ENCODE measurements at regions not wholly inside any gene's neighbourhood (a gene's known extent, or its start where the extent isn't known, plus 50 kb on each side); places are given as distances from the start of the nearest gene placed in this dataset.

DNA sequence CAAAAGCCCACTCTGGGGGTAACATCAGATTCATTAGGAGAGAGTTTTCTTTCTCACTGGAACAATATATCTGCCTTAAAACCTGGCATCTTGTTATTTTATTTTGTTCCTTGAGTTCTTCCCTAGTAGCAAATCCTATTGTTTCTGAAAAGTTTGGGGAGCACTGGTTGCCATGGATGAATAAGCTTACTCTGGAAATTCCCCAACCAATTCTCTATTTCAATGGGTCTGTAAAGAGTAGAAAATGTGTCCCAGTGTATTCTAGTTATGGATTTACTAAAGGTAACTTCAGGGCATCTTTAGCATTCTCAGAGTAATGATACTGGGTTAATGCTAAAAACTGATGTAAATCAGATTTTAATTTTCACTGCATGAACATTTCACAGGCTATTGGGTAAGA is 94.2 kb upstream of the S1PR3 start:
- BruUV-seq (replicated peaks): no TSS peak
- Mint-ChIP-seq H3K36me3 (ENCODE audit: insufficient read depth, unreplicated experiment) (no peaks in the 10 kb centered on the region), H3K9me3 (ENCODE audit: low read depth, unreplicated experiment) (no peaks in the 10 kb centered on the region), H3K27me3 (ENCODE audit: unreplicated experiment) (peaks cover 39% of the 10 kb centered on the region), H3K4me3 (ENCODE audit: low read depth, unreplicated experiment) (no peak overlapping the region), H3K4me1 (ENCODE audit: low read depth, unreplicated experiment) (no peaks in the 10 kb centered on the region), H3K27ac (ENCODE audit: unreplicated experiment) (no peak overlapping the region)
- CTCF ChIA-PET: no interaction called here
- DNase-seq: no peak
- intact Hi-C loops (cut with micrococcal nuclease; ENCODE audit: unreplicated experiment): no loop called here
- TF ChIP-seq, protein P1, sequence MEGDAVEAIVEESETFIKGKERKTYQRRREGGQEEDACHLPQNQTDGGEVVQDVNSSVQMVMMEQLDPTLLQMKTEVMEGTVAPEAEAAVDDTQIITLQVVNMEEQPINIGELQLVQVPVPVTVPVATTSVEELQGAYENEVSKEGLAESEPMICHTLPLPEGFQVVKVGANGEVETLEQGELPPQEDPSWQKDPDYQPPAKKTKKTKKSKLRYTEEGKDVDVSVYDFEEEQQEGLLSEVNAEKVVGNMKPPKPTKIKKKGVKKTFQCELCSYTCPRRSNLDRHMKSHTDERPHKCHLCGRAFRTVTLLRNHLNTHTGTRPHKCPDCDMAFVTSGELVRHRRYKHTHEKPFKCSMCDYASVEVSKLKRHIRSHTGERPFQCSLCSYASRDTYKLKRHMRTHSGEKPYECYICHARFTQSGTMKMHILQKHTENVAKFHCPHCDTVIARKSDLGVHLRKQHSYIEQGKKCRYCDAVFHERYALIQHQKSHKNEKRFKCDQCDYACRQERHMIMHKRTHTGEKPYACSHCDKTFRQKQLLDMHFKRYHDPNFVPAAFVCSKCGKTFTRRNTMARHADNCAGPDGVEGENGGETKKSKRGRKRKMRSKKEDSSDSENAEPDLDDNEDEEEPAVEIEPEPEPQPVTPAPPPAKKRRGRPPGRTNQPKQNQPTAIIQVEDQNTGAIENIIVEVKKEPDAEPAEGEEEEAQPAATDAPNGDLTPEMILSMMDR (IDR thresholded peaks at IDR 0.05; ENCODE audit: unreplicated experiment): no peak

DNA sequence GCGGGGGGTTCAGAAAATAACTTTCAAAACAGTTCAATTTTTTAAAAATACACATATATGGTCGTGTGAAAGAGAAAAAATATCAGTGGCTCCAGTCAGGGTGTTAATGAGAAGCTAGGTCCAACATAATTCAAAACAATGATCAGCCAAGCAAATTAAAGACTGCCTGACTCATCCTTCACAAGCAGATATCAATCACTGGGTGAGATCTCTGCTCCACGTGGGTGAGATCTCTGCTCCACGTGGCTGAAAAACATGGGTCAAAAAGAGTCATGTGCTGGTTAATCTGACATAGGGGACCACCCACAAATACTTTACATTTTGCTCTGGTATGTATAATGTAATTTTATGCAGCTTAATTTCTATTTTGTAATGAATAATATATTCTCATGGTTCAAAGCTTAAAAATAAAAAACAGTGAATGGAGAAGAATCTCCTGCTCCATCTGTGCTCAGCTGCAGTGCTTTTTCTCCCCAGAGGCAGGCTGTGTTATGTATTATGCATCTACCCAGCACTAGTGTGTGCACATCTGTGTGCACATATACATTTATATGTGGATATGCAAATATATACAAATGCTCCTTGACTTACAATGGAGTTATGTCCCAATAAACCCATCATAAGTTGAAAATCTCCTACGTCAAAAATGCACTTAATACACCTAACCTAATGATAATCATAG is 93.1 kb upstream of the S1PR3 start:
- Mint-ChIP-seq H3K27me3 (ENCODE audit: unreplicated experiment) (peaks cover 38% of the 10 kb centered on the region), H3K36me3 (ENCODE audit: insufficient read depth, unreplicated experiment) (no peaks in the 10 kb centered on the region), H3K9me3 (ENCODE audit: low read depth, unreplicated experiment) (no peaks in the 10 kb centered on the region), H3K27ac (ENCODE audit: unreplicated experiment) (no peak overlapping the region), H3K4me3 (ENCODE audit: low read depth, unreplicated experiment) (no peak overlapping the region), H3K4me1 (ENCODE audit: low read depth, unreplicated experiment) (no peaks in the 10 kb centered on the region)
- TF ChIP-seq, protein P1 (IDR thresholded peaks at IDR 0.05; ENCODE audit: unreplicated experiment): no peak
- BruUV-seq (replicated peaks): no TSS peak
- DNase-seq: no peak
- intact Hi-C loops (cut with micrococcal nuclease; ENCODE audit: unreplicated experiment): no loop called here
- CTCF ChIA-PET: no interaction called here

DNA sequence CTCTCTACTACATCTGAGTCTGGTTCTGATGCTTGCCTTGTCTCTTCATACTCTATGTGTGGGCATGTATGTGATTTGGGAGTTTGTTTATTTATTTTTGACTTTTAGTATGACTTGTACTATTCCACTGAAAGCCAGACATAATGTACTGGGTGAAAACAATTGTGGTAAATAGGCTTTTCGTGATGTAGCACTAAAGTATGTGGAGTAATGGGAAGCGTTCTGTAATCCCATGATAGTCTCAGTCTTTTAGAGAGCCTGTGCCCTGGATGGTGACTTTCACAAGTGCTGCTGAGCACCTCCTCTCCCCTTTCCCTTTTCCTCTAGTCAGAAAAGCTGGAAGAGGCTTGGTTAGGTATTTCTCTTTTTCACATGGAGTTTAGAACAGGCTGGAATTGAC is 85.8 kb upstream of the S1PR3 start:
- TF ChIP-seq, protein P1 (IDR thresholded peaks at IDR 0.05; ENCODE audit: unreplicated experiment): no peak
- H3K36me3 Mint-ChIP-seq (ENCODE audit: insufficient read depth, unreplicated experiment): no peaks in the 10 kb centered on the region
- no peaks in the 10 kb centered on the region for H3K4me1 Mint-ChIP-seq (ENCODE audit: low read depth, unreplicated experiment)
- H3K9me3 Mint-ChIP-seq (ENCODE audit: low read depth, unreplicated experiment): no peaks in the 10 kb centered on the region
- no peak for DNase-seq
- H3K4me3 Mint-ChIP-seq (ENCODE audit: low read depth, unreplicated experiment): no peak overlapping the region
- CTCF ChIA-PET: interaction anchor here (0.6 to 0.7 kb wide), 2 partner anchors 1145 to 1190 kb away, joined by 3 to 4 read pairs; no protein-coding TSS in a partner anchor
- H3K27me3 Mint-ChIP-seq (ENCODE audit: unreplicated experiment): peaks cover 56% of the 10 kb centered on the region
- intact Hi-C loops (cut with micrococcal nuclease; ENCODE audit: unreplicated experiment): no loop called here
- no TSS peak for BruUV-seq (replicated peaks)
- no peak overlapping the region for H3K27ac Mint-ChIP-seq (ENCODE audit: unreplicated experiment)

- intact Hi-C loops (cut with micrococcal nuclease; ENCODE audit: unreplicated experiment): no loop called here
- Mint-ChIP-seq H3K27me3 (ENCODE audit: unreplicated experiment) (peaks cover 28% of the 10 kb centered on the region), H3K36me3 (ENCODE audit: insufficient read depth, unreplicated experiment) (no peaks in the 10 kb centered on the region), H3K4me1 (ENCODE audit: low read depth, unreplicated experiment) (no peaks in the 10 kb centered on the region), H3K4me3 (ENCODE audit: low read depth, unreplicated experiment) (no peak overlapping the region), H3K27ac (ENCODE audit: unreplicated experiment) (no peak overlapping the region), H3K9me3 (ENCODE audit: low read depth, unreplicated experiment) (peaks cover 2% of the 10 kb centered on the region)
- no peak for DNase-seq
- TF ChIP-seq, protein P1 (IDR thresholded peaks at IDR 0.05; ENCODE audit: unreplicated experiment): no peak
- CTCF ChIA-PET: no interaction called here
- BruUV-seq (replicated peaks): no TSS peak
Observed at GRCh38 chr9:88915916-88916315, 75.4 kb upstream of the S1PR3 start.

Measured in Calu3 (cell line).